ENCODE measurements at regions not wholly inside any gene's neighbourhood (a gene's known extent, or its start where the extent isn't known, plus 50 kb on each side); places are given as distances from the start of the nearest gene placed in this dataset.

DNA sequence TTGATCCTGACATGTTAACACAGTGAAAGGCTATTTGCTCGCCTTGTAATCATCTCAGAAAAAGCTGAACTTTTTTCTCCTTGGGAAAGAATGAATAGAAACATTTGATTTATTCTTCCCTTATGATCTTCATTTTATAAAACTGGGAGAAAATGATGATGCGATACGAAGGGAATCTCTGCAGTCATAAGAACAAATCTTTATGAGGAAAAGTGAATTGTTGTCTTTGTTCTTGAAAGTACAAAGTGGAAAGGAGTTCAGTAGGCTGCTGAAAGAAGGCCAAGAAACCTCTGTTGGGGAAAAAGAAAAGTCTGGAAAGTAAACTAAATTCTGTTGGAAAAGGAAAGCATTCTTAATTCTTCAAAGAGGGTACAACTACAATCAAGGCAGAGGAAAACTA, 248.8 kb downstream of the NSUN3 start:
- TF ChIP-seq, protein P1, sequence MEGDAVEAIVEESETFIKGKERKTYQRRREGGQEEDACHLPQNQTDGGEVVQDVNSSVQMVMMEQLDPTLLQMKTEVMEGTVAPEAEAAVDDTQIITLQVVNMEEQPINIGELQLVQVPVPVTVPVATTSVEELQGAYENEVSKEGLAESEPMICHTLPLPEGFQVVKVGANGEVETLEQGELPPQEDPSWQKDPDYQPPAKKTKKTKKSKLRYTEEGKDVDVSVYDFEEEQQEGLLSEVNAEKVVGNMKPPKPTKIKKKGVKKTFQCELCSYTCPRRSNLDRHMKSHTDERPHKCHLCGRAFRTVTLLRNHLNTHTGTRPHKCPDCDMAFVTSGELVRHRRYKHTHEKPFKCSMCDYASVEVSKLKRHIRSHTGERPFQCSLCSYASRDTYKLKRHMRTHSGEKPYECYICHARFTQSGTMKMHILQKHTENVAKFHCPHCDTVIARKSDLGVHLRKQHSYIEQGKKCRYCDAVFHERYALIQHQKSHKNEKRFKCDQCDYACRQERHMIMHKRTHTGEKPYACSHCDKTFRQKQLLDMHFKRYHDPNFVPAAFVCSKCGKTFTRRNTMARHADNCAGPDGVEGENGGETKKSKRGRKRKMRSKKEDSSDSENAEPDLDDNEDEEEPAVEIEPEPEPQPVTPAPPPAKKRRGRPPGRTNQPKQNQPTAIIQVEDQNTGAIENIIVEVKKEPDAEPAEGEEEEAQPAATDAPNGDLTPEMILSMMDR (IDR thresholded peaks at IDR 0.05): no peak
- no peak for TF ChIP-seq POLR2A (IDR thresholded peaks at IDR 0.05)
